Rectal smooth muscle tissue (tissue), 1 donor: ENCODE measurements at regions not wholly inside any gene's neighbourhood (a gene's known extent, or its start where the extent isn't known, plus 50 kb on each side); places are given as distances from the start of the nearest gene placed in this dataset.
"Not testable (repeated sequence)": the region's sequence is repeated elsewhere in the genome, so short reads cannot be mapped to it uniquely, and the experiment has no call there.

ENCODE experiments used
- H3K27ac ChIP-seq: one replicate; pipeline ENCODE4 v1.7.0; 2013; ENCODE audit warnings: low read depth, low read length, inconsistent platforms
- H3K27me3 ChIP-seq: one replicate; pipeline ENCODE4 v1.7.0; 2013; ENCODE audit warnings: low read length; ENCODE audit not compliant: control insufficient read depth, insufficient read depth
- H3K36me3 ChIP-seq: one replicate; pipeline ENCODE4 v1.7.0; 2013; ENCODE audit warnings: low read length; ENCODE audit not compliant: control insufficient read depth, insufficient read depth
- H3K4me1 ChIP-seq: one replicate; pipeline ENCODE4 v1.7.0; 2013; ENCODE audit warnings: low read length; ENCODE audit not compliant: control insufficient read depth, insufficient read depth
- H3K4me3 ChIP-seq: one replicate; pipeline ENCODE4 v1.7.0; 2013; ENCODE audit warnings: low read length
- H3K9ac ChIP-seq: one replicate; pipeline ENCODE4 v1.7.0; 2013; ENCODE audit warnings: low read length

DNA sequence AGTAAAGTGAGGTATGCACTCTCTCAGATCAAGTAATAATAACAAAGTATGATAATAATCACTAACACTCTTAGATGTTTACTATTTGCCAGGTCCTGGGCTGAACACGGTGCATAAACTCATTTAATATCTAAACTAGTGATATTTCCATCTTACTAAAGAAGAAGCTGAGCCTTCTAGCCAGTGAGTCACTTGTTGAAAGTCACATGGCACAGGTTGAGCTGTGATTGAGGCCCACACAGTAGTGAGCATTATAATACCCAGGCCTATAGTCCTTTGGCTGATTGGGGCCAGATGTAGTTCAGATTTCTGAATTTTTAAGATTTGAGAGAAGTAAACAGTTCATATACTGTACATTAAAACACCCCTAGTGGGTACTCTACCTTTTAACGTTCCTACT, 93.2 kb upstream of the CCDC80 start:
- Histone ChIP-seq H3K4me3 (no peak overlapping the region), H3K27me3 (no peaks in the 10 kb centered on the region), H3K9ac (no peak overlapping the region), H3K36me3 (no peaks in the 10 kb centered on the region), H3K27ac (no peak overlapping the region), H3K4me1 (no peaks in the 10 kb centered on the region)

DNA sequence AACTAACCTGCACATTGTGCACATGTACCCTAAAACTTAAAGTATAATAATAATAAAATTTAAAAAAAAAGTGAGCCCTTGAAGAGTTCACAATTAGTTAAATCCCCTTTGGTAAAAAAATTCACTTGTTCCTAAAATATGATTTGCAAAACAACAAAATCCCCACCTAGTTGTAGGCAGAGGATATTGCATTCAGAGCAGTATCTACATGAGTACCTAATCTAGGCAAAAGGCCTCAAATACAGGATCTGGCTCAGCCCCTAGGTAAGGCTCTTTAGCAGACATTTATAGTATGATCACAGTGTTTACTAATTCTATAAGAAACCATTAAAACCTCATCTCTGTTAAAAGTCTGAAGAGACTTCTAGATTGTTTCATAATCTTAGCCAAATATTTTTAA, 89.3 kb upstream of the CCDC80 start:
- Histone ChIP-seq H3K4me1 (no peaks in the 10 kb centered on the region), H3K4me3 (no peak overlapping the region), H3K9ac (no peak overlapping the region), H3K27me3 (no peaks in the 10 kb centered on the region), H3K27ac (no peak overlapping the region), H3K36me3 (no peaks in the 10 kb centered on the region)

DNA sequence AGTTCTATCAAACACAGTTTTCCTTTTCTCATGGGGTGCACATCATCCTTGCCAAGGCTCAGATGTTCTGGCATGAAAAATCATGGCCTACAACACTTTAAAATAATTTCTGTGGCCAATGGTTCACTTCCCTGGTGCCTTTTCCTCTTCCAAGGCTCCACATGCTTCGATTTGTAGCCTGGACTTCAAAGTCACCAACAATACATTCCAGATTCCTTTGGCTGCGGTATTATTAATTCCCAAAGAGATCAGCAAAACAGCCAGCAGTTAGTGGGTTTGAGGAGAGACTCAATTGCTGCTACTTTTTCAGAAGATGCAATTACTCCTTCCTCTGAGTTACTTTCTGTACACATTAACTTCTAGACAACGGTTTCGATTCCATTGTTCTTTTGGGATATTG, 80.3 kb upstream of the CCDC80 start:
- no peaks in the 10 kb centered on the region for H3K4me1 ChIP-seq
- H3K27ac ChIP-seq, result no peak overlapping the region
- H3K27me3 ChIP-seq, result no peaks in the 10 kb centered on the region
- H3K4me3 ChIP-seq, result no peak overlapping the region
- no peaks in the 10 kb centered on the region for H3K36me3 ChIP-seq
- no peak overlapping the region for H3K9ac ChIP-seq

DNA sequence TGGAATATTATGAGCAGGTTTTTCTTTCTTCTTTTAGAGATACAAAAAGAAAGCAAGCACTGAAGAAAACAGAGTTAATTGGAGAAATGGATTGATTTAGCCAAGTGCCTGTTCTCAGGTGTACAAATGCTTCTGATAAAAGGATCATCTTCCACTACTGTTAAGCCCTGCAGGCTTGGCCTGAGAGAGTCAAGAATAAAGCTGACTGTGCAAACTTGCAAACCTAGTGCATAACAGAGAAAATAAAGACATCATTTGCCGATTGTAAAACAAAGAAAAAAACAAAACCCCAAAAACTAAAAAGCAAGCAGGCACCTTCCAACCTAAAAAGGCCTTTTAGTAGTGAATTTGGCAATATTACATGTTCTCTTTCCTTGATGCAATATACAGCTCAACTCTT, 78.0 kb upstream of the CCDC80 start:
- H3K27me3 ChIP-seq, result no peaks in the 10 kb centered on the region
- H3K4me3 ChIP-seq, result no peak overlapping the region
- no peak overlapping the region for H3K9ac ChIP-seq
- H3K27ac ChIP-seq, result no peak overlapping the region
- no peaks in the 10 kb centered on the region for H3K4me1 ChIP-seq
- H3K36me3 ChIP-seq, result no peaks in the 10 kb centered on the region

DNA sequence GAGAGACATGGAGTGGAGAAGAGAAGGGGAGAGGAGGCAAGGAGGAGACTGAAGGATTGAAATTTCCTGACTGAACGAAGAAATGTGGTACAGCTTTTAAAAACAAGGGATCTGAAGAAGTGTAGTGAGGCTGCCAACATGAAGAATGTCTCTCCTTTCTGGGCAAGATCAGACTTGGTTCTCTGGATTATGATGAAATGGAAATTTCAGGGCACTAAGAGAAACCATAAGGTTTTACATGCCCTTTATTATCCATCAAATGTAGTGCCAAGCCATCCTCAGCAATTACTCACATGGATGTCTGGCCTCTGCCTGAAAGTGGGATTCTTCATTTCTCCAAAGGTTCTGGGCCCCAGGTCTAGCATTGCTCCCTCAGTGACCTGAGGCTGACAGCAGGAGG, 77.6 kb upstream of the CCDC80 start:
- no peak overlapping the region for H3K4me3 ChIP-seq

DNA sequence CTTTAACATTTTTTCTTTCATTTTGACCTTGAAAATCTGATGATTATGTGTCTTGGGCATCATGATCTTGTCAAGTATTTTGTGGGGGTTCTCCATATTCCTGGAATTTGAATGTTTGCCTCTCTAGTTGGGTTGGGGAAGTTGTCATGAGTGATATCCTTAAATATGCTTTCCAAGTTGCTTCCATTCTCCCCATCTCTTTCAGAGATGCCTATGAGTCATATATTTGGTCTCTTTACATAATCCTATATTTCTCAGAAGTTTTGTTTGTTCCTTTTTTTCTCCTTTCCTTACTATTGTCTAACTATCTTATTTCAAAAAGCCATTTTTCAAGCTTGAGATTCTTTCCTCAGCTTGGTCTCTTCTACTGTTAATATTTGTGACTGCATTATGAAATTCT, 69.0 kb upstream of the CCDC80 start:
- no peaks in the 10 kb centered on the region for H3K27me3 ChIP-seq
- H3K4me3 ChIP-seq, result no peak overlapping the region
- H3K27ac ChIP-seq, result no peak overlapping the region
- no peaks in the 10 kb centered on the region for H3K4me1 ChIP-seq
- no peaks in the 10 kb centered on the region for H3K36me3 ChIP-seq
- no peak overlapping the region for H3K9ac ChIP-seq

More for the DNA sequence above, 77.6 kb upstream of the CCDC80 start:
- no peak overlapping the region for H3K9ac ChIP-seq
- H3K4me1 ChIP-seq, result no peaks in the 10 kb centered on the region
- no peaks in the 10 kb centered on the region for H3K36me3 ChIP-seq
- H3K27ac ChIP-seq, result no peak overlapping the region
- H3K27me3 ChIP-seq, result no peaks in the 10 kb centered on the region

DNA sequence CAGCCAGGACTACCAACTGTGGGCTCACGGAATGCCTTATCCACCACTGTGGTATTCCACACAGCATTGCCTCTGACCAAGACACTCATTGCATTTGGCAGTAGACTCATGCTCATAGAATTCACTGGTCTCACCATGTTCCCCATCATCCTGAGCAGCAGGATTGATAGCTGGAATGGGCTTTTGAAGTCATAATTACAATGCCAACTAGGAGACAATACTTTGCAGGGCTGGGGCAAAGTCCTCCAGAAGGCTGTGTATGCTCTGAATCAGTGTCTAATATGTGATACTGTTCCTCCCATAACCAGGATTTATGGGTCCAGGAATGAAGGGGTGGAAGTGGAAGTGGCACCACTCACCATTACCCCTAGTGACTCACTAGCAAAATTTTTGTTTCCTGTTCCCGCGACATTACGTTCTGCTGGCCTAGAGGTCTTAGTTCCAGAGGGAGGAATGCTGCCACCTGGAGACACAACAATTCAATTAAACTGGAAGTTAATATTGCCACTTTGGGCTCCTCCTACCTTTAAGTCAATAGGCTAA, 58.6 kb upstream of the CCDC80 start:
- Histone ChIP-seq H3K27me3 (no peaks in the 10 kb centered on the region), H3K36me3 (no peaks in the 10 kb centered on the region), H3K27ac (no peak overlapping the region), H3K4me1 (no peaks in the 10 kb centered on the region), H3K9ac (no peak overlapping the region), H3K4me3 (no peak overlapping the region)

DNA sequence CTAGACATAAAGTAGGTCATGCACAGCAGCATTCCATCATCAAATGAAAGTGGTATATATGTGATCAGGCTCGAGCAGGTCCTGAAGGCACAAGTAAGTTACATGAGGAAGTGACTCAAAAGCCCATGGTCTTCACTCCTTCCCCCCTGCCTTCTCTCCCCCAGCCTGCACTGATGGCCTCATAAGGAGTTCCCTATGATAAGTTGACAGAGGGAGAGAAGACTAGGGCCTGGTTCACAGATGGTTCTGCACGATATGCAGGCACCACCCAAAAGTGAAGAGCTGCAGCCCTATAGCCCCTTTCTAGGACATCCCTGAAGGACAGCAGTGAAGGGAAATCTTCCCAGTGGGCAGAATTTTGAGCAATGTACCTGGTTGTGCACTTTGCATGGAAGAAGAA, 57.5 kb upstream of the CCDC80 start:
- H3K27me3 ChIP-seq, H3K4me3 ChIP-seq, H3K27ac ChIP-seq, H3K9ac ChIP-seq, H3K4me1 ChIP-seq, H3K36me3 ChIP-seq: not testable (repeated sequence)

DNA sequence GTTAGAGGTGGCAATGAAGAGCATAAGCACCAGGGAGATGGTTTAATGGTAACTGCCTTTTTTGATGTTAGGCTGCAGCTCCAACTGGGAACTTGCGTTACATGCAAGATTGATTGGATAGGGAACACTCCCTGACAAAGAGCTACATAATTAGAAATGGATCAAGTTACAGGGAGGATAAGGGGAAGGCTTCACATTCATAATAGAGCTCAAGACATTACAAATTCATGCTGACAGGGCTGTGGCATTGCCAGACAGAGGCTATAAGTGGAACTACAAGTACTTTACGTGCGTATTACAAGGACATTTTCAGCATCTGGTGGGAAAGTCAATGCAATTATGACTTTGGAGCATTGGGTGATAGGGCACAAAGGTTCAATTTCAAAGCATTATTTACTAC, 55.3 kb upstream of the CCDC80 start:
- not testable (repeated sequence) for H3K9ac ChIP-seq

DNA sequence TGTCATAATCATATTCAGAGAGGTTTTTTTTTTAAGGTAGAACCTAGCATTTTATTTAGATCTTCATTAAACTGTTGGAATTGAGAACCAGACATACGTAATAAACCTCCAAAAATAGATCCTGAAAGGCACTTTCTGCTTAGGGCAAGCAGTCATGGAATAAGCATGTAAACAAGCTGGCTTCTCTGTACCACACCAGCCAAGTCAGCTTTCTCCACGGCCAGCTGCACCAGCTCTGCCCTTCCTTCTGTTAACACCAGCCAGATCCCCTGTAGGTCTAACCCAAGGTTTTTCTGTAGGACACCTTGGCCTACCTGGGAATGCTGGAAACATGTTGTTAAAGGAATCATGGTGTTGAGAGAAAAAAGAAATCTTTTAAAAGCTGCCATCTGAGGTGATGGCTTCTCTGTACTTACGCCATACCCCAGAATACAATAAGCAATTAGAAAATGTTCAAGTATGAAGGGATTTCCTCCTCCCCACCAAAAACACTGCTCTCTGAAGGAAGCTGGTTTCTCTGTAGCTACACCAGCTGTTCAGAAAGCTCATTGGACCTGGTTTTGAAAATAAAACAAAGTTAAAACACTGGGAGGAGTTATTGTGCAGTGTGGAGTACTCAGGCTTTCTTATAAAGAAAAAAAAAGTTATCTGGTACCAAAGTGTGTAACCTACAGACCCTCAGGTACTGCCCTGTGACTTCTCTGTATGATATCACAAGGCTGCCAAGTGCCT, 54.6 kb upstream of the CCDC80 start:
- H3K27me3 ChIP-seq, H3K4me3 ChIP-seq, H3K4me1 ChIP-seq, H3K36me3 ChIP-seq, H3K9ac ChIP-seq: not testable (repeated sequence)
- peak overlapping the region; percentile 14 for H3K27ac ChIP-seq

More for the DNA sequence above, 55.3 kb upstream of the CCDC80 start:
- not testable (repeated sequence) for H3K27ac ChIP-seq, H3K36me3 ChIP-seq, H3K27me3 ChIP-seq, H3K4me1 ChIP-seq, H3K4me3 ChIP-seq

DNA sequence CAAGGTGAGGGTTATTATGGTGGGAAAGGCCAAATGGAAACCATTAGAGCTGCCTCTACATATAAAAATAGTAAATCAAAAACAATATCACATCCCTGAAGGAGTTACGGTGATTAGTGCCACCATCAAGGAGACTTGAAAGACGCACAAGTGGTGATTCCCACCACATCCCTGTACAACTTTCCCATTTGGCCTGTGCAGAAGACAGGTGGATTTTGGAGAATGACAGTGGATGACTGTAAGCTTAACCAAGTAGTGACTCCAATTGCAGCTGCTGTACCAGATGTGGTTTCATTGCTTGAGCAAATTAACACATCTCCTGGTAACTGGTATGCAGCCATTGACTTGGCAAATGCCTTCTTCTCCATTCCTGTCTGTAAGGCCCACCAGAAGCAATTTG, 54.0 kb upstream of the CCDC80 start:
- H3K9ac ChIP-seq, H3K27ac ChIP-seq, H3K36me3 ChIP-seq, H3K4me1 ChIP-seq, H3K27me3 ChIP-seq, H3K4me3 ChIP-seq: not testable (repeated sequence)

DNA sequence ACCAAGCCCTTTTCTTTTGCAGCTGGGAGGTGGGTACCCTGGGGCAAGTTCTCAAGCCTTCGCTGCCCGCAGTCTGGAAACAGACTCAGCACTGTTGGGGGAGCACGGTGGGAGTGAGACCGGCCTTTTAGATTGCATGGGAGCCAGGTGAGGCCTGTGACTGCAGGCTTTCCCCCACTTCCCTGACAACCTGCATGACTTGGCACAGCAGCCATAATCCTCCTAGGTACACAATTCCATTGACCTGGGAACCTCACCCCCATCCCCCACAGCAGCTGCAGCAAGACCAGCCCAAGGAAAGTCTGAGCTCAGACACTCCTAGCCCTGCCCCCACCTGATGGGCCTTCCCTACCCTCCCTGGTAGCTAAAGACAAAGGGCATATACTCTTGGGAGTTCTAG, 52.2 kb upstream of the CCDC80 start:
- no peaks in the 10 kb centered on the region for H3K4me1 ChIP-seq
- no peak overlapping the region for H3K4me3 ChIP-seq
- no peak overlapping the region for H3K27ac ChIP-seq
- H3K27me3 ChIP-seq, result no peaks in the 10 kb centered on the region
- no peaks in the 10 kb centered on the region for H3K36me3 ChIP-seq
- H3K9ac ChIP-seq, result no peak overlapping the region
